ENCODE measurements at regions not wholly inside any gene's neighbourhood (a gene's known extent, or its start where the extent isn't known, plus 50 kb on each side); places are given as distances from the start of the nearest gene placed in this dataset.

DNA sequence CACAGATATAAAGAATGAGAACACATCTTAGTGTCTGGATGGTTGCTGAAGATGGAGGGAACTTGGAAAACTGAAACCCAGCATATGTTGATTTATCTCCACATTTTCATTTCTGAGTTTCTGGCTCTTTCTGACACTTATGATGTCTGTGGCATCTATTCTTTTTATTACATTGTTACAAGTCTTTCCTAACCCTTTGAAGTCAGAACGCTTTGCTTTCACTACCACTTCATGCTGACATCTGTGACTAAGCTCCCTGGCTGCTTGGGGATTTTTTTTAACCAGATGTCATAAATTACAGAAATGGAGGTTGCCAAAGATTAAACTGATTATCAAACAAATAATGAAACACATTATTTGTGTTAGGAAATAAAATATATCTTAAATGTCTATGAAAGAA, 188.7 kb downstream of the KITLG start:
- peak; percentile 30 for DNase-seq (ENCODE audit: low read depth)
- TF ChIP-seq, protein P1, sequence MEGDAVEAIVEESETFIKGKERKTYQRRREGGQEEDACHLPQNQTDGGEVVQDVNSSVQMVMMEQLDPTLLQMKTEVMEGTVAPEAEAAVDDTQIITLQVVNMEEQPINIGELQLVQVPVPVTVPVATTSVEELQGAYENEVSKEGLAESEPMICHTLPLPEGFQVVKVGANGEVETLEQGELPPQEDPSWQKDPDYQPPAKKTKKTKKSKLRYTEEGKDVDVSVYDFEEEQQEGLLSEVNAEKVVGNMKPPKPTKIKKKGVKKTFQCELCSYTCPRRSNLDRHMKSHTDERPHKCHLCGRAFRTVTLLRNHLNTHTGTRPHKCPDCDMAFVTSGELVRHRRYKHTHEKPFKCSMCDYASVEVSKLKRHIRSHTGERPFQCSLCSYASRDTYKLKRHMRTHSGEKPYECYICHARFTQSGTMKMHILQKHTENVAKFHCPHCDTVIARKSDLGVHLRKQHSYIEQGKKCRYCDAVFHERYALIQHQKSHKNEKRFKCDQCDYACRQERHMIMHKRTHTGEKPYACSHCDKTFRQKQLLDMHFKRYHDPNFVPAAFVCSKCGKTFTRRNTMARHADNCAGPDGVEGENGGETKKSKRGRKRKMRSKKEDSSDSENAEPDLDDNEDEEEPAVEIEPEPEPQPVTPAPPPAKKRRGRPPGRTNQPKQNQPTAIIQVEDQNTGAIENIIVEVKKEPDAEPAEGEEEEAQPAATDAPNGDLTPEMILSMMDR (conservative IDR thresholded peaks at IDR 0.05; ENCODE audit: low read depth, low read length) = no peak
- no peak overlapping the region for H3K4me3 ChIP-seq (ENCODE audit: low read length)

DNA sequence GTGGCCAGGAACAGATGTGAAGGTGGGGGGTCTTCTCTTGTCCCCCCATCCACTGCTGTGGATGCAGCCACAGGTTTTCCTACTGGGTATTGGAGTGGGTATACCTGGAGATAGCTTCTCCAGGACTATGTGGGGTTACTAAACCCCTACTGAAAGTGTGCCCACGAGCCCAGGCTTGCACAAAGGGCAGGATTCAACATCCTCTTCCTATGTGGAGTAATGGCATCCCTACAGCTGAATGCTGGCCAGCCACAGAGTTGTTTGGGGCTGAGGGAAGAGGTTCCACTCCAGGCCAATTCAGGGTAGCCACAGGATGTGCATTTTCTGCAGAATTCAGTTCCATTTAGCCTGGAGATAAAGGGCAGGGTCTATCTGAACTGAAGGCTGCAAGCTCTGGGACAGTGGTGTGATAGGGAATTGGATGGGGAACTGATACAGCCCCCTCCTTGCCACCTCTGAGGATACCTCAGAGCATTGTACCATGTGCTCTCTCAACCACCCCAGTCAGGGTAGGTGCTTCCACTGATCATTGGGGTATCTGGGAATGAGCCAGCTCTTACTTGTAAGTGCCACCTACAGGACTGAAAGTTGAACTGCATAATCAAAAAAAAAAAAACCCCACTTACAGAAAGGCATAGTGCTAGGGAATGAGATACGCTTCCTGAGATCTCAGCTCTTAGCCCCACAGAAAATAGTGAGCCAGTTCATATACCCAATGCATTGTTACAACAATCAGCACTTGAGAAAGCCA, 187.1 kb downstream of the KITLG start:
- TF ChIP-seq, protein P1 (conservative IDR thresholded peaks at IDR 0.05; ENCODE audit: low read depth, low read length) = peak; percentile 50
- DNase-seq (ENCODE audit: low read depth) = no peak
- H3K4me3 ChIP-seq (ENCODE audit: low read length) = no peak overlapping the region

DNA sequence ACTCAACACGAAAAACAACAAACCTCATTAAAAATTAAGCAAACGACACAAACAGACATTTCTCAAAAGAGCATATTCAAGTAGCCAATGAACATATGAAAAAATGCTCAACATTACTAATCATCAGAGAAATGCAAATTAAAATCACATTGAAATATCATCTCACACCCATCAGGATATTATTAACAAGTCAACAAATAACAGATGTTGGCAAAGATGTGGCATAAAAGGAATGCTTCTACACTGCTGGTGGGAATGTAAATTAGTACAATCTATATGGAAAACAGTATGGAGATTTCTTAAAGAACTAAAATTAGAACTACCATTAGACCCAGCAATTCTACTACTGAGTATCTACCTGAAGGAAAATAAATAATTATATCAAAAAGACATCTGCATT, 182.2 kb downstream of the KITLG start:
- DNase-seq (ENCODE audit: low read depth) = no peak
- TF ChIP-seq, protein P1 (conservative IDR thresholded peaks at IDR 0.05; ENCODE audit: low read depth, low read length) = no peak

DNA sequence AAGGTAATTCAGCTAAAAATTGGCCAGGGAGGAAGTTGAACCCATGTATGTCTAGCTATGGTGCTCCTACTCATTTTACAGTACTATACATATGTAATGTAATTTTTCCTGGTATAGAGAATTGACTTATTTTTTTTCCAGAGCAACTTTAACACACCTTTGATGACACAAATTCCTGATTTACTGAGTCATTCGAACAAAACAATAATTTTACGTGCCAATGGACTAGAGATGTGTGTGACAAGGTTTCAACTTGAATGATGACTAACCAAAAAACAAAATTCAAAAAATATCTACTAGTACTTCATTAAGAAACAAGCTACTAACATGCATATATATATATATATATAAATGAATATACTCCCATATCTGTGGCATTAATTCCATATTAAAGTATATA, 180.5 kb downstream of the KITLG start:
- DNase-seq (ENCODE audit: low read depth) = no peak
- H3K4me3 ChIP-seq (ENCODE audit: low read length) = no peak overlapping the region
- TF ChIP-seq, protein P1 (conservative IDR thresholded peaks at IDR 0.05; ENCODE audit: low read depth, low read length) = no peak

More for the DNA sequence above, 182.2 kb downstream of the KITLG start:
- H3K4me3 ChIP-seq (ENCODE audit: low read length) = no peak overlapping the region

DNA sequence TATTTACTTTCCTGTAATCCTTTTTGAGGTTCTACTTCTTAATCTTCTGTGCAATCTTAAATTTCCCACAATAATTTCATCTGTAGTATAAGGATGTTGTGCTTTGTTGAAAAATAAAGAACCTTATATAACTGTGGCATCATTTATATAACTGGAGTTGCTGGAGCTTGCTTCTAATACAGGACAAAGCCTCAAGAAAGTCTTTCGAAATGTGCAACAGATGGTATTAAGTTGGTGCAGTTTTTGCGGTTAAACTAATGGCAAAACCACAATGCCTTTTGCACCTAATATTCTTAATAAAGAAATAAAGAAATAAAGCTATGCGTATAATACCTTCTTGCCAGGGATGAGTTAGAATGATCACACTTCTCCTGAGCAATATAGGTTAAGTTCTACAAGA, 180.0 kb downstream of the KITLG start:
- DNase-seq (ENCODE audit: low read depth) = no peak

DNA sequence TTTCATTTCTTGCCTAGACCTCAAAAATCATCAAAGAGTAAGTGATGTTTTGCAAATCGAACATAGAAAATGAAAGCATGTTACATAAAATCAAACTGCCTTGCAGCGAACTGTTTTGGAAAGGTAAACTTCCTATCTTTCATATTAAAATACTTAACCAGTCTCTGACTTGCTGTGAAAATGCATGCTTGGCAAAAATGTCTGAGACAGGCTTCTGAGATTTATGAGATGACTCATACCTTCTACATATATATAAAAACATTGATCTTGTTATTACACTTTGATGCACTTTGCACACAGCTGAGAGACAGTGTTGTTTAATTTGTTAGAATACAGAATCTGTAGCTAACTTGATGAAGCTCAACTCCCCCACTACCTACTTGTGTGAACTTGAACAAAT, 179.1 kb downstream of the KITLG start:
- no peak overlapping the region for H3K4me3 ChIP-seq (ENCODE audit: low read length)
- DNase-seq (ENCODE audit: low read depth) = peak; percentile 61
- TF ChIP-seq, protein P1 (conservative IDR thresholded peaks at IDR 0.05; ENCODE audit: low read depth, low read length) = no peak

More for the DNA sequence above, 180.0 kb downstream of the KITLG start:
- TF ChIP-seq, protein P1 (conservative IDR thresholded peaks at IDR 0.05; ENCODE audit: low read depth, low read length) = no peak
- H3K4me3 ChIP-seq (ENCODE audit: low read length) = no peak overlapping the region

DNA sequence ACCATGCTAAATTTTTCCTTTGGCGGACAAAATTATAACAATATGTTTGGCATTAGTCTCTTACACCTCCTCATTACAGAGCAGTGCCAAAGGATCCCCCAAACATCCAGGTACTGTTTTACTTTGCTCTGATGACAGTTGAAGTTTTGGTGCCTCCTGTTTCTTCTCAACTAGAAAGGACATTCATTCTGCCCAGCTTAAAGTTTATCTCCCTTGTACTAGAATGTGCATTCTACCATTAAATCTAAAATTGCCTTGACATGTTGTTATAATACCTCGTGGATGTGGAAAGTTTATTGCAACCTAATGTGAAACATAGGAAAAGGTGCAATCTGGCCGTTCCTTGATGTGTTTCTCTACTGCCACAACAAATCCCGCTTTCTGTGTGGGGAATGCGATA, 173.4 kb downstream of the KITLG start:
- no peak overlapping the region for H3K4me3 ChIP-seq (ENCODE audit: low read length)
- TF ChIP-seq, protein P1 (conservative IDR thresholded peaks at IDR 0.05; ENCODE audit: low read depth, low read length) = no peak
- no peak for DNase-seq (ENCODE audit: low read depth)
